RWPE2 (cell line): ENCODE measurements at regions not wholly inside any gene's neighbourhood (a gene's known extent, or its start where the extent isn't known, plus 50 kb on each side); places are given as distances from the start of the nearest gene placed in this dataset.
"Not testable (repeated sequence)": the region's sequence is repeated elsewhere in the genome, so short reads cannot be mapped to it uniquely, and the experiment has no call there.

Source experiments
- ATAC-seq: fragments of 200-7000 bp; cut with Tn5 transposase; 3 replicates; pipeline ENCODE4 v1.9.1; 2021; ENCODE audit warnings: low read depth
- DNase-seq: peaks from one replicate; pipeline ENCODE4 v3.0.0-alpha.2; 2020; ENCODE audit warnings: low spot score
- H3K27ac ChIP-seq: fragments of 450-650 bp; 2 replicates; pipeline ENCODE4 v1.5.1; 2017; ENCODE audit warnings: mild to moderate bottlenecking; ENCODE audit not compliant: poor library complexity, severe bottlenecking
- H3K27me3 ChIP-seq: fragments of 250-450 bp; sonication (Bioruptor Pico); 2 replicates; pipeline ENCODE4 v1.5.1; 2021; ENCODE audit warnings: mild to moderate bottlenecking, moderate library complexity; ENCODE audit not compliant: insufficient read depth, poor library complexity, severe bottlenecking
- H3K36me3 ChIP-seq: fragments of 250-450 bp; sonication (Bioruptor Pico); 2 replicates; pipeline ENCODE4 v1.5.1; 2020; ENCODE audit warnings: low read depth, mild to moderate bottlenecking, moderate library complexity
- H3K4me1 ChIP-seq: fragments of 250-450 bp; sonication (Bioruptor Pico); 2 replicates; pipeline ENCODE4 v1.5.1; 2021; ENCODE audit warnings: mild to moderate bottlenecking, moderate library complexity; ENCODE audit not compliant: insufficient read depth, poor library complexity, severe bottlenecking
- H3K4me3 ChIP-seq: fragments of 250-450 bp; sonication (Bioruptor Pico); 2 replicates; pipeline ENCODE4 v1.5.1; 2021; ENCODE audit warnings: mild to moderate bottlenecking, moderate library complexity; ENCODE audit not compliant: severe bottlenecking
- H3K9me3 ChIP-seq: fragments of 250-450 bp; sonication (Bioruptor Pico); 2 replicates; pipeline ENCODE4 v1.5.1; 2021; ENCODE audit warnings: mild to moderate bottlenecking, moderate library complexity; ENCODE audit not compliant: severe bottlenecking
- TF ChIP-seq, protein P1 (sequence below): fragments of 450-650 bp; IDR thresholded peaks from one replicate; pipeline ENCODE4 v1.5.1; 2017; ENCODE audit warnings: mild to moderate bottlenecking, moderate library complexity; ENCODE audit not compliant: poor library complexity, severe bottlenecking

DNA sequence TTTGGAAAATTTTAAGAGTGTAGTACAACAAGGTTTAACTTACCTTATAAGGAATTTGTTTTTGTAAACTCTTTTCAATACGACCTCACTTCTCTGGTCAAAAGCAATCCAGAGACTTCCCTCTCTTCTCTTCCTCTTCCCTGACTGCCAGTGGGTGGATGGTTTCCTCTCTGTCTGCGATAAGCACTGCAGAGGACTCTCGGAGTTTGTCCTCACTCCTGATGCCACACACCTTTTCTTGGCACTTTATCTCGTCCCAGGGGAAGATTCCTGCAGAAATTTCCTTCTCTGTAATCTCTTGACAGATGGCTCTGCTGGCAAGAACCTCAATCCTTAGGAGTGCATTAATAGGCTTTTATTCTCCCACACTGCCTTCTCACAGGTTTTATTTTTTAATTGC, 641.6 kb downstream of the NR2F1-AS1 start:
- ATAC-seq (no peak), DNase-seq (no peak)
- Histone ChIP-seq H3K9me3 (no peaks in the 10 kb centered on the region), H3K27me3 (no peaks in the 10 kb centered on the region), H3K4me1 (no peaks in the 10 kb centered on the region), H3K27ac (no peak overlapping the region), H3K36me3 (no peaks in the 10 kb centered on the region), H3K4me3 (no peak overlapping the region)
- TF ChIP-seq, protein P1, sequence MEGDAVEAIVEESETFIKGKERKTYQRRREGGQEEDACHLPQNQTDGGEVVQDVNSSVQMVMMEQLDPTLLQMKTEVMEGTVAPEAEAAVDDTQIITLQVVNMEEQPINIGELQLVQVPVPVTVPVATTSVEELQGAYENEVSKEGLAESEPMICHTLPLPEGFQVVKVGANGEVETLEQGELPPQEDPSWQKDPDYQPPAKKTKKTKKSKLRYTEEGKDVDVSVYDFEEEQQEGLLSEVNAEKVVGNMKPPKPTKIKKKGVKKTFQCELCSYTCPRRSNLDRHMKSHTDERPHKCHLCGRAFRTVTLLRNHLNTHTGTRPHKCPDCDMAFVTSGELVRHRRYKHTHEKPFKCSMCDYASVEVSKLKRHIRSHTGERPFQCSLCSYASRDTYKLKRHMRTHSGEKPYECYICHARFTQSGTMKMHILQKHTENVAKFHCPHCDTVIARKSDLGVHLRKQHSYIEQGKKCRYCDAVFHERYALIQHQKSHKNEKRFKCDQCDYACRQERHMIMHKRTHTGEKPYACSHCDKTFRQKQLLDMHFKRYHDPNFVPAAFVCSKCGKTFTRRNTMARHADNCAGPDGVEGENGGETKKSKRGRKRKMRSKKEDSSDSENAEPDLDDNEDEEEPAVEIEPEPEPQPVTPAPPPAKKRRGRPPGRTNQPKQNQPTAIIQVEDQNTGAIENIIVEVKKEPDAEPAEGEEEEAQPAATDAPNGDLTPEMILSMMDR: no peak

DNA sequence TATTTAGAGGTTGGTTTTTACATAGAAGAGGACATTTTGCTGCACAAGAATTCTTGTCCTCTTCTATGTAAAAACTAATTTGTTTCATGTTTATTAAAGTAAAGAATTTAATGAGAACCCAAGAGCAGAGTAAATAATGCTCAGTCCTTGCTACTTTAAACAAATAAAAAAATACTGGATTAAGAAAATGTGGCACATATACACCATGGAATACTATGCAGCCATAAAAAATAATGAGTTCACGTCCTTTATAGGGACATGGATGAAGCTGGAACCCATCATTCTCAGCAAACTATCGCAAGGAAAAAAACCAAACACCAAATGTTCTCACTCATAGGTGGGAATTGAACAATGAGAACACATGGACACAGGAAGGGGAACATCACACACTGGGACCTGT, 643.6 kb downstream of the NR2F1-AS1 start:
- not testable (repeated sequence) for H3K4me1 ChIP-seq, ATAC-seq, H3K9me3 ChIP-seq, H3K27ac ChIP-seq, H3K27me3 ChIP-seq, DNase-seq, H3K36me3 ChIP-seq, H3K4me3 ChIP-seq

DNA sequence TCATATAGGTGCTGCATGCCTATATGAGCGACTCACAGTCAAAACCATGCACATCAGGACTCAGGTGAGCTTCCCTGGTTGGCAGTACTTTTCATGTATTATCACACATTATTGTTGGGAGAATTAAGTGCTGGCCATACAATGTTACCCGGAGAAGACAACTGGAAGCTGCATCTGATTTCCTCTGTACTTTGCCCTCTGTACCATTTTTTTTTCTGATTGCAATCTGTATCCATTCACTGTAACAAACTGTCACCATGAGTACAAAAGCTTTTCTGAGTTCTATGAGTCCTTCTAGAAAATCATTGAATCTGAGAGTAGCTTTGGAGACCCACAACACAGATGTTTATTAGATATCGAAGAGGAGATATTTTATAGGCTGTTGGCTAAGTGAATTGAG, 651.0 kb downstream of the NR2F1-AS1 start:
- Histone ChIP-seq H3K4me1 (no peaks in the 10 kb centered on the region), H3K9me3 (no peaks in the 10 kb centered on the region), H3K27me3 (peaks cover 4% of the 10 kb centered on the region), H3K27ac (no peak overlapping the region), H3K4me3 (no peak overlapping the region), H3K36me3 (no peaks in the 10 kb centered on the region)
- TF ChIP-seq, protein P1: no peak
- no peak for ATAC-seq
- no peak for DNase-seq

DNA sequence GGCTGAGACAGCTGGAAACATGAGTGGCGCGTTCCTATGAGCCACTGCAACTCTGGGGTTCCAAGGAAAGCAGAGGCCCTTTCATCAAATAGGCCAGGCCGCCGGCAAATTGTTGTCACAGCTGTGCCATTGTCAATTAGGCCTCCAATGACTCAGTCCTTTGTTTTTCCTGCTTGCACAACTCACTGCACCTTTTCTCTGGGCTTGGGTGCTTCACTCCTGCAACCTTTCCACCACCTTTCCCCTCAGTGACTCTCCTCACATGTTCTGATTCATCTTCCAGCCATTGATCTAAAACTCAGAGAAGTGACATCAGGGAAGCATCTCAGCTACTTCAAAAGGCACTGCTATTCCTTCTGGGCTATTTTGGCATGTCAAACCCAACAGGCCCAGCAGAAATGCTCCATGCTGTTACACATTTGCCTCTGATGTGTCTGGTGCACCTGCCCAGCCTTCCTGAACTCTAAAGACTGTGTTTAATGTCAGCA, 653.7 kb downstream of the NR2F1-AS1 start:
- Histone ChIP-seq H3K36me3 (no peaks in the 10 kb centered on the region), H3K9me3 (no peaks in the 10 kb centered on the region), H3K4me3 (no peak overlapping the region), H3K4me1 (no peaks in the 10 kb centered on the region), H3K27ac (no peak overlapping the region), H3K27me3 (peaks cover 4% of the 10 kb centered on the region)
- ATAC-seq (no peak), DNase-seq (no peak)
- TF ChIP-seq, protein P1: no peak

DNA sequence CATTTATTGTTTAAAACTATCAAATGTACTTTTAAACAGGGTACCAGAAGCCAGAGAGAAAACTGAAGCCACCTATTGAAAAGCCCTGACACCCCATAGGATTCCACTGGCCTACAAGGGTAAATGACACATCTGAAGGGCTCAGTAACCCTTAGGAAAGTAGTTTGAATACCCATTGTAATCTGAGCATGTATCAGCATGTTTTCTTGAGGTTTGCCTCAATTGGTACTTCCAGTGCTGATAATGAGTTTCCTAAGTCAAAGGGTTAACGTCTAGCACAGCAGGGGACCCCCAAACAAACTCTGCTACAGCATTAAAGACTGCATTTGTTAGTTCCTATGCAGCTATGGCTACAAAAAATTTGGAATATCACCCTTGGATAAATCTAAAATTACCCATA, 657.1 kb downstream of the NR2F1-AS1 start:
- Histone ChIP-seq H3K27ac (no peak overlapping the region), H3K4me1 (no peaks in the 10 kb centered on the region), H3K27me3 (peaks cover 2% of the 10 kb centered on the region), H3K9me3 (no peaks in the 10 kb centered on the region), H3K4me3 (no peak overlapping the region), H3K36me3 (no peaks in the 10 kb centered on the region)
- ATAC-seq: no peak
- TF ChIP-seq, protein P1: no peak
- DNase-seq: no peak
